HEK293 (cell line): ENCODE measurements at regions not wholly inside any gene's neighbourhood (a gene's known extent, or its start where the extent isn't known, plus 50 kb on each side); places are given as distances from the start of the nearest gene placed in this dataset.

Experiments used
- CTCF ChIA-PET: fragments of 350-600 bp; formaldehyde crosslinking; extraction: SDS; loops from one replicate; lab custom pipeline; 2021; ENCODE audit warnings: antibody characterized with exemption; lab: Yijun Ruan, JAX
- POLR2A ChIA-PET: fragments of 300-600 bp; formaldehyde crosslinking; extraction: SDS; loops from one replicate; lab custom pipeline; 2020; ENCODE audit warnings: antibody characterized with exemption, inconsistent platforms; lab: Yijun Ruan, JAX
- H3K27ac ChIP-seq: fragments of 200-500 bp; sonication (Bioruptor generic); 2 replicates; pipeline ENCODE4 v1.5.1; 2014; ENCODE audit warnings: low read depth, low read length, control low read depth, inconsistent platforms; ENCODE audit errors: extremely low read depth
- H3K36me3 ChIP-seq, 2 experiments: fragments of 200-500 bp in 1 of 2; sonication (Bioruptor generic) in 1 of 2; 1 replicate in 1 of 2; 2 replicates in 1 of 2; pipeline ENCODE4 v1.5.1; 2014 to 2017; ENCODE audit warnings: inconsistent platforms in 2 of 2, low read length in 2 of 2; ENCODE audit not compliant: control insufficient read depth in 2 of 2, insufficient read depth in 1 of 2
- H3K4me1 ChIP-seq: fragments of 200-500 bp; sonication (Bioruptor generic); 2 replicates; pipeline ENCODE4 v1.5.1; 2014; ENCODE audit warnings: mild to moderate bottlenecking, low read length, inconsistent platforms; ENCODE audit not compliant: control insufficient read depth, insufficient read depth
- H3K4me3 ChIP-seq: 2 replicates; pipeline ENCODE4 v1.5.1; 2011; ENCODE audit warnings: low read depth, mild to moderate bottlenecking, control low read depth, low read length, moderate library complexity
- H3K9me3 ChIP-seq: fragments of 200-500 bp; sonication (Bioruptor generic); 2 replicates; pipeline ENCODE4 v1.5.1; 2014; ENCODE audit warnings: low read depth, low read length, inconsistent platforms; ENCODE audit not compliant: control insufficient read depth, insufficient read depth
- GLI4 ChIP-seq: fragments of 450-650 bp; formaldehyde crosslinking; IDR thresholded peaks from 2 replicates; pipeline ENCODE4 v1.5.1; 2016; ENCODE audit warnings: missing biosample characterization, missing genetic modification characterization
- GLIS2 ChIP-seq: fragments of 450-650 bp; formaldehyde crosslinking; IDR thresholded peaks from 2 replicates; pipeline ENCODE4 v1.5.1; 2016; ENCODE audit warnings: missing biosample characterization, missing genetic modification characterization
- HOXA7 ChIP-seq: sonication (generic); formaldehyde crosslinking; IDR thresholded peaks from 2 replicates; pipeline ENCODE4 v1.8.1; 2022; ENCODE audit warnings: missing genetic modification reagents, borderline replicate concordance
- INSM2 ChIP-seq: fragments of 450-650 bp; formaldehyde crosslinking; IDR thresholded peaks from 2 replicates; pipeline ENCODE4 v1.5.1; 2016; ENCODE audit warnings: missing biosample characterization, missing genetic modification characterization
- MEIS1 ChIP-seq: sonication (generic); formaldehyde crosslinking; IDR thresholded peaks from 2 replicates; pipeline ENCODE4 v1.8.1; 2022; ENCODE audit warnings: missing genetic modification reagents, mild to moderate bottlenecking, borderline replicate concordance
- PRDM6 ChIP-seq: fragments of 450-650 bp; formaldehyde crosslinking; IDR thresholded peaks from 2 replicates; pipeline ENCODE4 v1.5.1; 2017; ENCODE audit warnings: missing biosample characterization, missing genetic modification characterization
- ZBTB20 ChIP-seq: fragments of 450-650 bp; formaldehyde crosslinking; IDR thresholded peaks from 2 replicates; pipeline ENCODE4 v1.5.1; 2016; ENCODE audit warnings: missing biosample characterization, missing genetic modification characterization
- ZBTB8A ChIP-seq: fragments of 450-650 bp; formaldehyde crosslinking; IDR thresholded peaks from 2 replicates; pipeline ENCODE4 v1.5.1; 2016; ENCODE audit warnings: missing biosample characterization, missing genetic modification characterization
- ZNF280C ChIP-seq: fragments of 450-650 bp; formaldehyde crosslinking; IDR thresholded peaks from 2 replicates; pipeline ENCODE4 v1.5.1; 2016; ENCODE audit warnings: missing biosample characterization, missing genetic modification characterization
- ZNF302 ChIP-seq: fragments of 450-650 bp; formaldehyde crosslinking; IDR thresholded peaks from 2 replicates; pipeline ENCODE4 v1.5.1; 2016; ENCODE audit warnings: missing biosample characterization, missing genetic modification characterization, low read depth
- ZNF335 ChIP-seq: fragments of 450-650 bp; formaldehyde crosslinking; conservative IDR thresholded peaks from 2 replicates; pipeline ENCODE4 v1.5.1; 2016; ENCODE audit warnings: missing biosample characterization, missing genetic modification characterization
- ZNF423 ChIP-seq: fragments of 450-650 bp; formaldehyde crosslinking; IDR thresholded peaks from 2 replicates; pipeline ENCODE4 v1.5.1; 2016; ENCODE audit warnings: missing biosample characterization, missing genetic modification characterization
- ZNF530 ChIP-seq: fragments of 450-650 bp; formaldehyde crosslinking; IDR thresholded peaks from 2 replicates; pipeline ENCODE4 v1.5.1; 2016; ENCODE audit warnings: low read depth, missing biosample characterization, missing genetic modification characterization
- ZNF585B ChIP-seq: fragments of 450-650 bp; formaldehyde crosslinking; IDR thresholded peaks from 2 replicates; pipeline ENCODE4 v1.5.1; 2016; ENCODE audit warnings: missing biosample characterization, missing genetic modification characterization
- ZNF664 ChIP-seq: fragments of 450-650 bp; formaldehyde crosslinking; IDR thresholded peaks from 2 replicates; pipeline ENCODE4 v1.5.1; 2016; ENCODE audit warnings: missing biosample characterization, missing genetic modification characterization
- ZNF776 ChIP-seq: fragments of 450-650 bp; formaldehyde crosslinking; IDR thresholded peaks from 2 replicates; pipeline ENCODE4 v1.5.0; 2017; ENCODE audit warnings: missing biosample characterization, missing genetic modification characterization, borderline replicate concordance
- ZNF837 ChIP-seq: fragments of 450-650 bp; formaldehyde crosslinking; IDR thresholded peaks from 2 replicates; pipeline ENCODE4 v1.5.1; 2016; ENCODE audit warnings: missing biosample characterization, missing genetic modification characterization

- TF ChIP-seq ZNF585B = no peak
- TF ChIP-seq ZBTB8A (tag by site-specific recombination) = no peak
- TF ChIP-seq ZNF530 (tag by site-specific recombination) = no peak
- no peak for TF ChIP-seq ZNF335 (tag by site-specific recombination)
- TF ChIP-seq HOXA7 (CRISPR knock-in tag) = no peak
- TF ChIP-seq GLI4 (tag by site-specific recombination) = no peak
These were observed 457.4 kb downstream of the TCERG1L start (continued) for GRCh38 chr10:130854151-130854550.

GRCh38 chr10:130857631-130858295 is 453.8 kb downstream of the TCERG1L start:
- POLR2A ChIA-PET = no interaction called here

GRCh38 chr10:130858626-130859025 is 452.9 kb downstream of the TCERG1L start:
- TF ChIP-seq INSM2 (tag by site-specific recombination) = no peak
- TF ChIP-seq ZNF280C = no peak
- no peak for TF ChIP-seq GLIS2 (tag by site-specific recombination)
- no peak for TF ChIP-seq ZNF423 (tag by site-specific recombination)
- no peak for TF ChIP-seq PRDM6 (tag by site-specific recombination)
- TF ChIP-seq ZNF776 (tag by site-specific recombination) = no peak
- no peak for TF ChIP-seq MEIS1 (CRISPR knock-in tag)
- TF ChIP-seq ZNF664 (tag by site-specific recombination) = no peak
- TF ChIP-seq, all 188 proteins: peak for 0
- Histone ChIP-seq H3K4me1 (no peaks in the 10 kb centered on the region), H3K36me3 (no peaks in the 10 kb centered on the region), H3K9me3 (peaks cover 2% of the 10 kb centered on the region; the same call in 1 of the 2 replicates), H3K27ac (no peak overlapping the region), H3K4me3 (no peak overlapping the region)
- POLR2A ChIA-PET = no interaction called here
- CTCF ChIA-PET = no interaction called here

More at GRCh38 chr10:130857631-130858295, 453.8 kb downstream of the TCERG1L start:
- TF ChIP-seq ZBTB20 (tag by site-specific recombination) (no peak), ZNF837 (tag by site-specific recombination) (no peak), ZNF302 (tag by site-specific recombination) (no peak)
- Histone ChIP-seq H3K27ac (no peak overlapping the region), H3K4me1 (no peaks in the 10 kb centered on the region), H3K4me3 (no peak overlapping the region), H3K9me3 (peaks cover 2% of the 10 kb centered on the region; the same call in 1 of the 2 replicates), H3K36me3 (no peaks in the 10 kb centered on the region)
- CTCF ChIA-PET = interaction anchor here (0.7 kb wide), 1 partner anchor 437 kb away, joined by 3 read pairs; no protein-coding TSS in a partner anchor
